ENCODE measurements at regions not wholly inside any gene's neighbourhood (a gene's known extent, or its start where the extent isn't known, plus 50 kb on each side); places are given as distances from the start of the nearest gene placed in this dataset.

GRCh38 chr12:86931714-86932113 lies 675.5 kb upstream of the MGAT4C start:
- Histone ChIP-seq H3K27ac (no peak overlapping the region), H2AFZ (no peak overlapping the region), H3K9me3 (ENCODE audit: control insufficient read depth, low read length) (no peaks in the 10 kb centered on the region), H3K27me3 (ENCODE audit: control insufficient read depth, insufficient read depth, low read length) (no peaks in the 10 kb centered on the region), H3K4me1 (no peaks in the 10 kb centered on the region), H3K4me2 (ENCODE audit: low read length) (no peak overlapping the region), H3K36me3 (ENCODE audit: control insufficient read depth, insufficient read depth, low read length) (no peaks in the 10 kb centered on the region), H3K4me3 (ENCODE audit: low read depth, low read length) (no peak overlapping the region), H3K79me2 (no peaks in the 10 kb centered on the region), H3K9ac (no peak overlapping the region)
- no peak for TF ChIP-seq CTCF (IDR thresholded peaks at IDR 0.05)

- Histone ChIP-seq H3K79me2 (no peaks in the 10 kb centered on the region), H3K27me3 (ENCODE audit: control insufficient read depth, insufficient read depth, low read length) (no peaks in the 10 kb centered on the region), H3K4me2 (ENCODE audit: low read length) (no peak overlapping the region), H3K9ac (no peak overlapping the region), H2AFZ (no peak overlapping the region), H3K9me3 (ENCODE audit: control insufficient read depth, low read length) (no peaks in the 10 kb centered on the region), H3K36me3 (ENCODE audit: control insufficient read depth, insufficient read depth, low read length) (no peaks in the 10 kb centered on the region), H3K4me3 (ENCODE audit: low read depth, low read length) (no peak overlapping the region), H3K4me1 (no peaks in the 10 kb centered on the region), H3K27ac (no peak overlapping the region)
- TF ChIP-seq CTCF (IDR thresholded peaks at IDR 0.05) = no peak
These were observed 673.8 kb upstream of the MGAT4C start for GRCh38 chr12:86929962-86930361.

GRCh38 chr12:86917121-86917520 lies 660.9 kb upstream of the MGAT4C start:
- Histone ChIP-seq H3K4me1 (no peaks in the 10 kb centered on the region), H3K79me2 (no peaks in the 10 kb centered on the region), H2AFZ (no peak overlapping the region), H3K4me3 (ENCODE audit: low read depth, low read length) (no peak overlapping the region), H3K9me3 (ENCODE audit: control insufficient read depth, low read length) (no peaks in the 10 kb centered on the region), H3K27me3 (ENCODE audit: control insufficient read depth, insufficient read depth, low read length) (no peaks in the 10 kb centered on the region), H3K36me3 (ENCODE audit: control insufficient read depth, insufficient read depth, low read length) (no peaks in the 10 kb centered on the region), H3K9ac (no peak overlapping the region), H3K27ac (no peak overlapping the region), H3K4me2 (ENCODE audit: low read length) (no peak overlapping the region)
- TF ChIP-seq CTCF (IDR thresholded peaks at IDR 0.05) = no peak

GRCh38 chr12:86914721-86915120 lies 658.5 kb upstream of the MGAT4C start:
- H3K9ac ChIP-seq = no peak overlapping the region
- no peaks in the 10 kb centered on the region for H3K79me2 ChIP-seq
- H3K9me3 ChIP-seq (ENCODE audit: control insufficient read depth, low read length) = no peaks in the 10 kb centered on the region
- H3K4me2 ChIP-seq (ENCODE audit: low read length) = no peak overlapping the region
- H3K27ac ChIP-seq = no peak overlapping the region
- no peak overlapping the region for H3K4me3 ChIP-seq (ENCODE audit: low read depth, low read length)
- no peaks in the 10 kb centered on the region for H3K27me3 ChIP-seq (ENCODE audit: control insufficient read depth, insufficient read depth, low read length)
- no peak for TF ChIP-seq CTCF (IDR thresholded peaks at IDR 0.05)
- H3K4me1 ChIP-seq = no peaks in the 10 kb centered on the region
- no peak overlapping the region for H2AFZ ChIP-seq
- H3K36me3 ChIP-seq (ENCODE audit: control insufficient read depth, insufficient read depth, low read length) = no peaks in the 10 kb centered on the region

- H3K27ac ChIP-seq = no peak overlapping the region
- H3K9ac ChIP-seq = no peak overlapping the region
These were observed 655.8 kb upstream of the MGAT4C start for GRCh38 chr12:86911973-86912372.

More at GRCh38 chr12:86911973-86912372, 655.8 kb upstream of the MGAT4C start:
- Histone ChIP-seq H3K36me3 (ENCODE audit: control insufficient read depth, insufficient read depth, low read length) (no peaks in the 10 kb centered on the region), H3K4me2 (ENCODE audit: low read length) (no peak overlapping the region), H3K79me2 (no peaks in the 10 kb centered on the region), H3K4me3 (ENCODE audit: low read depth, low read length) (no peak overlapping the region), H2AFZ (no peak overlapping the region), H3K9me3 (ENCODE audit: control insufficient read depth, low read length) (no peaks in the 10 kb centered on the region), H3K4me1 (no peaks in the 10 kb centered on the region), H3K27me3 (ENCODE audit: control insufficient read depth, insufficient read depth, low read length) (no peaks in the 10 kb centered on the region)
- no peak for TF ChIP-seq CTCF (IDR thresholded peaks at IDR 0.05)

Data from parathyroid adenoma (tissue), 2 donors.